HepG2 (cell line): ENCODE measurements at regions not wholly inside any gene's neighbourhood (a gene's known extent, or its start where the extent isn't known, plus 50 kb on each side); places are given as distances from the start of the nearest gene placed in this dataset.

ENCODE experiments used
- HDAC2 ChIP-seq: sonication (generic); formaldehyde crosslinking; IDR thresholded peaks from 2 replicates; pipeline ENCODE4 v1.4.0; 2020; ENCODE audit warnings: missing genetic modification reagents
- YY1 ChIP-seq: IDR thresholded peaks from 2 replicates; pipeline ENCODE4 v1.6.1; 2011; ENCODE audit warnings: low read length, low read depth, moderate library complexity, mild to moderate bottlenecking; ENCODE audit not compliant: insufficient read depth, insufficient replicate concordance
- TF ChIP-seq, protein P1 (sequence below): sonication (generic); formaldehyde crosslinking; IDR thresholded peaks from 2 replicates; pipeline ENCODE4 v1.4.0; 2020; ENCODE audit warnings: missing genetic modification reagents

DNA sequence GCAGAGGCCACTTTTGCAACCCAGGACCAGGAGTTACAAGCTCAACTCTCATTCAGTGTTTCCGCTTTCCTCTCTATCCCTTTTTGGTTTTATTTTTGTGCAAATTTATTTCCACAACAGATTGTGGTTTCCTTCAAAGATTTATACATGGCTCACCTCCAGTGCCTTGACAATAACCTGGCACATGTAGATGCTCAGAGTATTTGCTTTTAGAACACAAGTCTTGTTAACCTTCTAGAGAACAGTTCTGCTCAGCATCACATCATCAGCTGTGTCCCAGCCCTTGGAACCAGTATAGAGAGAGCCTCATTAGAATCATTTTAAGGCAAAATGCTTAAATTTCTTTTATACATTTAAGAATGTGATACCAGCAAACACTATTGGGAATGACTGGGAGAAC lies 133.7 kb downstream of the TENT5C start:
- TF ChIP-seq YY1, result no peak
- TF ChIP-seq HDAC2, result no peak
- TF ChIP-seq, protein P1, sequence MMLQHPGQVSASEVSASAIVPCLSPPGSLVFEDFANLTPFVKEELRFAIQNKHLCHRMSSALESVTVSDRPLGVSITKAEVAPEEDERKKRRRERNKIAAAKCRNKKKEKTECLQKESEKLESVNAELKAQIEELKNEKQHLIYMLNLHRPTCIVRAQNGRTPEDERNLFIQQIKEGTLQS (CRISPR knock-in tag), result no peak
